HepG2 (cell line): ENCODE measurements at regions not wholly inside any gene's neighbourhood (a gene's known extent, or its start where the extent isn't known, plus 50 kb on each side); places are given as distances from the start of the nearest gene placed in this dataset.

Experiments used
- ATF7 ChIP-seq, 2 experiments: fragments of 450-650 bp in 1 of 2; sonication (generic) in 1 of 2; formaldehyde crosslinking in 1 of 2; IDR thresholded peaks; 2 replicates each; pipeline versions ENCODE4 v1.4.0 to v1.6.1; 2016 to 2020; ENCODE audit warnings: antibody characterized with exemption in 1 of 2, mild to moderate bottlenecking in 1 of 2, missing genetic modification reagents in 1 of 2
- CTCF ChIP-seq: sonication (generic); formaldehyde crosslinking; IDR thresholded peaks from 2 replicates; pipeline ENCODE4 v1.5.0; 2020; ENCODE audit warnings: mild to moderate bottlenecking, missing genetic modification reagents, moderate library complexity
- EP300 ChIP-seq, 3 experiments: sonication (generic) in 1 of 3; formaldehyde crosslinking in 1 of 3; IDR thresholded peaks; 2 replicates each; pipeline versions ENCODE4 v1.5.1 to v1.6.1; 2011 to 2020; ENCODE audit warnings: low read depth in 2 of 3, low read length in 2 of 3, borderline replicate concordance in 1 of 3, improper control_type of control experiment in 1 of 3, mild to moderate bottlenecking in 1 of 3, missing genetic modification reagents in 1 of 3, moderate library complexity in 1 of 3
- EZH2 ChIP-seq: conservative IDR thresholded peaks from 2 replicates; pipeline ENCODE4 v1.6.1; 2012; ENCODE audit warnings: mild to moderate bottlenecking, low read depth, low read length, moderate library complexity
- HDAC2 ChIP-seq: sonication (generic); formaldehyde crosslinking; IDR thresholded peaks from 2 replicates; pipeline ENCODE4 v1.4.0; 2020; ENCODE audit warnings: missing genetic modification reagents
- SP2 ChIP-seq: sonication (generic); formaldehyde crosslinking; IDR thresholded peaks from 2 replicates; pipeline ENCODE4 v1.5.1; 2020; ENCODE audit warnings: mild to moderate bottlenecking, missing genetic modification reagents
- ZBTB7A ChIP-seq: sonication (generic); formaldehyde crosslinking; IDR thresholded peaks from 2 replicates; pipeline ENCODE4 v1.8.0; 2022; ENCODE audit warnings: mild to moderate bottlenecking, missing genetic modification reagents
- ZNF18 ChIP-seq: sonication (generic); formaldehyde crosslinking; IDR thresholded peaks from 2 replicates; pipeline ENCODE4 v1.8.0; 2022; ENCODE audit warnings: mild to moderate bottlenecking, missing genetic modification reagents; ENCODE audit not compliant: insufficient replicate concordance

- TF ChIP-seq ZBTB7A (CRISPR knock-in tag): no peak
- TF ChIP-seq EZH2: no peak
- no peak for TF ChIP-seq CTCF
- TF ChIP-seq ATF7 (IDR thresholded peaks at IDR 0.05): no peak
- TF ChIP-seq ATF7 (CRISPR knock-in tag; IDR thresholded peaks at IDR 0.05): no peak
- no peak for TF ChIP-seq ZNF18 (CRISPR knock-in tag)
- TF ChIP-seq EP300 (IDR thresholded peaks at IDR 0.05; ENCODE audit: low read depth in 2 of 2, low read length in 2 of 2): no peak
- TF ChIP-seq EP300 (CRISPR knock-in tag; IDR thresholded peaks at IDR 0.05; ENCODE audit: borderline replicate concordance): no peak
- TF ChIP-seq HDAC2 (CRISPR knock-in tag): no peak
- no peak for TF ChIP-seq SP2 (CRISPR knock-in tag)
Observed at GRCh38 chr16:64361753-64362152, 760.1 kb downstream of the CDH11 start.
